A673 (cell line): ENCODE measurements at regions not wholly inside any gene's neighbourhood (a gene's known extent, or its start where the extent isn't known, plus 50 kb on each side); places are given as distances from the start of the nearest gene placed in this dataset.
"Not testable (repeated sequence)": the region's sequence is repeated elsewhere in the genome, so short reads cannot be mapped to it uniquely, and the experiment has no call there.

Experiments
- BruUV-seq: library from RNA; stranded (reverse); fragments of 400-500 nt; replicated peaks from 2 replicates; lab custom pipeline; 2021; lab: Mats Ljungman, UMichigan
- CTCF ChIA-PET: fragments of 300-600 bp; sonication (Branson Sonifier 250); formaldehyde crosslinking; loops from one replicate; lab custom pipeline; 2022; ENCODE audit warnings: antibody characterized with exemption; lab: Charles Lee
- POLR2A ChIA-PET: fragments of 300-600 bp; sonication (Branson Sonifier 250); formaldehyde crosslinking; loops from one replicate; lab custom pipeline; 2022; ENCODE audit warnings: antibody characterized with exemption; ENCODE audit not compliant: low non-redundant PET; lab: Charles Lee
- DNase-seq: peaks from one replicate; pipeline ENCODE4 v3.0.0-alpha.2; 2015; ENCODE audit warnings: low spot score
- H3K27ac ChIP-seq: fragments of 200-600 bp; sonication (generic); 2 replicates; pipeline ENCODE4 v1.5.1; 2016; ENCODE audit warnings: mixed run types, low read depth, mild to moderate bottlenecking, mixed read lengths, antibody characterized with exemption, low read length; ENCODE audit not compliant: poor library complexity, severe bottlenecking
- H3K27me3 ChIP-seq: fragments of 200-600 bp; sonication (generic); replicated peaks from 2 replicates; pipeline ENCODE4 v1.6.1; 2017; ENCODE audit warnings: mixed run types, low read depth, mild to moderate bottlenecking, mixed read lengths, antibody characterized with exemption, low read length; ENCODE audit not compliant: insufficient read depth, poor library complexity
- H3K36me3 ChIP-seq: fragments of 200-600 bp; sonication (generic); 2 replicates; pipeline ENCODE4 v1.6.1; 2016; ENCODE audit warnings: mixed run types, mild to moderate bottlenecking, mixed read lengths, antibody characterized with exemption, low read length; ENCODE audit not compliant: insufficient read depth, poor library complexity, severe bottlenecking
- H3K4me1 ChIP-seq: fragments of 200-600 bp; sonication (generic); 2 replicates; pipeline ENCODE4 v1.6.1; 2017; ENCODE audit warnings: mixed run types, mild to moderate bottlenecking, mixed read lengths, antibody characterized with exemption, low read length; ENCODE audit not compliant: insufficient read depth, poor library complexity, severe bottlenecking
- H3K4me3 ChIP-seq: fragments of 200-600 bp; sonication (generic); 2 replicates; pipeline ENCODE4 v1.5.1; 2016; ENCODE audit warnings: low read depth, mixed run types, mild to moderate bottlenecking, mixed read lengths, low read length; ENCODE audit not compliant: poor library complexity, severe bottlenecking
- H3K9me3 ChIP-seq: fragments of 200-600 bp; sonication (generic); 2 replicates; pipeline ENCODE4 v1.6.1; 2016; ENCODE audit warnings: mixed run types, low read depth, mild to moderate bottlenecking, mixed read lengths, antibody characterized with exemption, low read length; ENCODE audit not compliant: poor library complexity, severe bottlenecking
- EZH2 ChIP-seq: fragments of 200-600 bp; sonication (generic); IDR thresholded peaks from 2 replicates; pipeline ENCODE4 v1.6.1; 2017; ENCODE audit warnings: borderline replicate concordance, low read depth, mild to moderate bottlenecking, mixed read lengths, antibody characterized with exemption, low read length; ENCODE audit not compliant: poor library complexity, severe bottlenecking
- intact Hi-C: fragments of 100-400 bp; cut with micrococcal nuclease; formaldehyde crosslinking; loops from one replicate; pipeline ENCODE4 v1.10.0; 2022; ENCODE audit not compliant: unreplicated experiment
- TF ChIP-seq, protein P1 (sequence below): fragments of 300-800, 200-600 bp; sonication (generic); conservative IDR thresholded peaks from 2 replicates; pipeline ENCODE4 v1.5.1; 2017; ENCODE audit warnings: low read depth, mild to moderate bottlenecking, antibody characterized with exemption, low read length, moderate library complexity, mixed read lengths

- H3K4me3 ChIP-seq, result no peak overlapping the region
- ChIA-PET CTCF (no interaction called here), POLR2A (no interaction called here)
- intact Hi-C loops, result no loop called here
- no peak overlapping the region for H3K27ac ChIP-seq
- no peaks in the 10 kb centered on the region for H3K4me1 ChIP-seq
- H3K9me3 ChIP-seq, result no peaks in the 10 kb centered on the region
- no peaks in the 10 kb centered on the region for H3K36me3 ChIP-seq
- TF ChIP-seq, protein P1, sequence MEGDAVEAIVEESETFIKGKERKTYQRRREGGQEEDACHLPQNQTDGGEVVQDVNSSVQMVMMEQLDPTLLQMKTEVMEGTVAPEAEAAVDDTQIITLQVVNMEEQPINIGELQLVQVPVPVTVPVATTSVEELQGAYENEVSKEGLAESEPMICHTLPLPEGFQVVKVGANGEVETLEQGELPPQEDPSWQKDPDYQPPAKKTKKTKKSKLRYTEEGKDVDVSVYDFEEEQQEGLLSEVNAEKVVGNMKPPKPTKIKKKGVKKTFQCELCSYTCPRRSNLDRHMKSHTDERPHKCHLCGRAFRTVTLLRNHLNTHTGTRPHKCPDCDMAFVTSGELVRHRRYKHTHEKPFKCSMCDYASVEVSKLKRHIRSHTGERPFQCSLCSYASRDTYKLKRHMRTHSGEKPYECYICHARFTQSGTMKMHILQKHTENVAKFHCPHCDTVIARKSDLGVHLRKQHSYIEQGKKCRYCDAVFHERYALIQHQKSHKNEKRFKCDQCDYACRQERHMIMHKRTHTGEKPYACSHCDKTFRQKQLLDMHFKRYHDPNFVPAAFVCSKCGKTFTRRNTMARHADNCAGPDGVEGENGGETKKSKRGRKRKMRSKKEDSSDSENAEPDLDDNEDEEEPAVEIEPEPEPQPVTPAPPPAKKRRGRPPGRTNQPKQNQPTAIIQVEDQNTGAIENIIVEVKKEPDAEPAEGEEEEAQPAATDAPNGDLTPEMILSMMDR, result no peak
- no peak for TF ChIP-seq EZH2
- no peaks in the 10 kb centered on the region for H3K27me3 ChIP-seq
- BruUV-seq, result no TSS peak
- no peak for DNase-seq
Measured at GRCh38 chr17:31780483-31780882, 78.6 kb downstream of the COPRS start.

DNA sequence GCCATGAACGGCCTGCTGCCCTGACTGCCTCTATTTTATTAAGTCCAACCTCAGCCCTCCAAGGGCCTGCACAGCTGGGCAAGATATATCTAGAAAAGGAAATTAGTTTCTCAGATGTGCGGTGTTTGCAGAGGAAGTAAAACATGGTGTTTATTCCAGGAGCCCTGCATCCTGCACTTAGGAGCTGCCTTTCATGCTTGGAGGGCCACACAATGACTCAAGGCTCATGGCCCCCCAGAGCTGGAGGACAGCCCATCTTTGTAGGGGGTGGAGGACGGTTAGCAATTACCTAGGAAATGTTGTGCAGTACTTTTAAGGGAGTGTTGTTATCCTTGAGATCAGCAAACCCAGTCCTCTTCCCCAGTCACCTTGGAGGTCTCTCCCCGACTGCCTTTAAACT, 80.5 kb downstream of the COPRS start:
- ChIA-PET CTCF (no interaction called here), POLR2A (no interaction called here)
- Histone ChIP-seq H3K36me3 (no peaks in the 10 kb centered on the region), H3K27me3 (no peaks in the 10 kb centered on the region), H3K27ac (no peak overlapping the region), H3K4me1 (no peaks in the 10 kb centered on the region), H3K9me3 (no peaks in the 10 kb centered on the region), H3K4me3 (no peak overlapping the region)
- intact Hi-C loops, result no loop called here
- no peak for DNase-seq
- no TSS peak for BruUV-seq
- TF ChIP-seq, protein P1, result no peak
- TF ChIP-seq EZH2, result no peak

- H3K4me3 ChIP-seq, H3K27ac ChIP-seq, BruUV-seq, H3K9me3 ChIP-seq, intact Hi-C loops, CTCF ChIA-PET, POLR2A ChIA-PET, DNase-seq, H3K4me1 ChIP-seq, H3K36me3 ChIP-seq, H3K27me3 ChIP-seq: not testable (repeated sequence)
Measured at GRCh38 chr17:31771328-31771727, 87.7 kb downstream of the COPRS start.

GRCh38 chr17:31770501-31770900, 88.5 kb downstream of the COPRS start:
- H3K36me3 ChIP-seq, H3K4me1 ChIP-seq, H3K9me3 ChIP-seq, H3K4me3 ChIP-seq, H3K27me3 ChIP-seq, BruUV-seq, DNase-seq, CTCF ChIA-PET, H3K27ac ChIP-seq, POLR2A ChIA-PET, intact Hi-C loops: not testable (repeated sequence)

- CTCF ChIA-PET, H3K27me3 ChIP-seq, H3K4me3 ChIP-seq, POLR2A ChIA-PET, intact Hi-C loops, DNase-seq, H3K27ac ChIP-seq, BruUV-seq, H3K36me3 ChIP-seq, H3K4me1 ChIP-seq, H3K9me3 ChIP-seq: not testable (repeated sequence)
Measured at GRCh38 chr17:31761836-31762510, 97.1 kb downstream of the COPRS start.
